ENCODE measurements at regions not wholly inside any gene's neighbourhood (a gene's known extent, or its start where the extent isn't known, plus 50 kb on each side); places are given as distances from the start of the nearest gene placed in this dataset.

DNA sequence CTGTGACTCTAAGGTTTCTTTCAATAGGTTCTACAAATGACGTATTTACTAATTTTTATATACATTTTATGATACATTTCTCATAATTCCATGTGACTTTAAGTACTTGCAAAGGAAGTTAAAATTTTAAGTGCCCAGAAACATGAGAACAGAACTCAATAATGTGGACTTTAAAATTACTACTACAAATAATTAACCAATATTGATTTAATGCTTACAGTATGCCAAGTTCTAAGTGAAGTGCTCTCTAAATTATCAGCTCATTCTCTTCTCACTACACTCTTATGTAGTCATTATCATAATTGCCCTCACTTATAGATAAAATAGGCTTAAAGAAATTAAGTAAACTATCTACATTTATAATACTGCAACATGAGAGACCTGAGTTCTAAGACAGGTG, 1690.7 kb upstream of the CDH9 start:
- H3K27ac ChIP-seq = no peak overlapping the region
- no peak for TF ChIP-seq CTCF (conservative IDR thresholded peaks at IDR 0.05)

DNA sequence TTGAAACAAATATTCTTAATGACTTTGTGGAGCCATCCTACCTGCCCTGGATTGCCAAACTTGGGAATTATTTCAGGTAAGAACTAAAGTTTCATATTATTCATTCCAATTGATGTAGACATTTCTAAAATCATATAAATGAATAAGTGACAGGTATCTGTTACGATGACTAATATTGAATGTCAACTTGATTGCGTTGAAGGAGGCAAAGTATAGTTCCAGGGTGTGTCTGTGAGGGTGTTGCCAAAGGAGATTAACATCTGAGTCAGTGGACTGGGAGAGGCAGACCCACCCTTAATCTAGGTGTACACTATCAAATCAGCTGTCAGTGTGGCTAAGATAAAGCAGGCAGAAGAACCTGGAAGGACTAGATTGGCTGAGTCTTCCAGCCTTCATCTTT, 1688.4 kb upstream of the CDH9 start:
- no peak overlapping the region for H3K27ac ChIP-seq
- TF ChIP-seq CTCF (conservative IDR thresholded peaks at IDR 0.05) = no peak

GRCh38 chr5:28725001-28725400, 1686.6 kb upstream of the CDH9 start:
- H3K27ac ChIP-seq = no peak overlapping the region
- no peak for TF ChIP-seq CTCF (conservative IDR thresholded peaks at IDR 0.05)

GRCh38 chr5:28714907-28715698, 1676.7 kb upstream of the CDH9 start:
- H3K27ac ChIP-seq = no peak overlapping the region
- TF ChIP-seq CTCF (conservative IDR thresholded peaks at IDR 0.05) = no peak

DNA sequence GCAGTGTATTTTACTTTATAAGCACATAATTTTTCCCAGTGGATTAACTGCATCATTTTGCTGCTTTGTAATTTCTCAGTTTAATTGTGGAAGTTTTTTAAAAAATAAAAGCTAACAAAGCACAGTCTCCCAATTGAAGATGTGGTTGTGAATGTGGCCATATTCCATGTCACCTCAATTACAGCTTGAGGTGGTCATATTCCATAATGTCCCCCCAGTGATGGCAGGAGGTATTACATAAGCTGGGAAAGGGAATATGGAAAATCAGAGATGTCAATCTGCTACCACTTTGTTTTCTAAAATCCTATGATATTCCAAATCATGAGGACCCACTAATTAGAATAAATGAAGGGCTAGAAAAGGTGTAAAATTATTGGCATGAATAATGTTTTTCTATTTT, 1672.0 kb upstream of the CDH9 start:
- no peak for TF ChIP-seq CTCF (conservative IDR thresholded peaks at IDR 0.05)
- H3K27ac ChIP-seq = no peak overlapping the region

GRCh38 chr5:28708472-28708871, 1670.1 kb upstream of the CDH9 start:
- TF ChIP-seq CTCF (conservative IDR thresholded peaks at IDR 0.05) = no peak
- no peak overlapping the region for H3K27ac ChIP-seq

DNA sequence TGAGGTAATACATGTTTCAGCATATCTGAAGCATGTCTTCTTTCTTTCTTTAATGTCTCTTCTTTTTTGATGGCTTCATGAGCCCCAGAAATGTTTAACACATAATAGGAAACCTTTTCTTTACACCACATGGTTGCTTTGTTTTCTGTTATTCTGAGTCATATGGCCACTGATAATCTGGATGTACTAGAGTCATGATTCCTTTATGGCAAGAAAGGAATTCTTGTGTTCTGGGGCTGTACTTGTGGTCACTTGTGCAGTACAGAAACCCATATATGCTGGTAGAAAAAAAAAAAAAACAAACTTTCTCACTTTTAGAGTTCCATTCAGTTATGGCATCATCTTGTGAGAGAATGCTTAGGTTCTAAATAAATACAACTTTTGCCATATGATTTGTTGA, 1669.3 kb upstream of the CDH9 start:
- TF ChIP-seq CTCF (conservative IDR thresholded peaks at IDR 0.05) = no peak
- no peak overlapping the region for H3K27ac ChIP-seq

Measured in VCaP (cell line).